Endodermal cell (in vitro differentiated cells): ENCODE measurements at regions not wholly inside any gene's neighbourhood (a gene's known extent, or its start where the extent isn't known, plus 50 kb on each side); places are given as distances from the start of the nearest gene placed in this dataset.

ENCODE experiments used
- DNase-seq: peaks from one replicate; pipeline ENCODE4 v3.0.0-alpha.2; 2017
- H3K27ac ChIP-seq: 2 replicates; pipeline ENCODE4 v1.5.1; 2013; ENCODE audit warnings: mild to moderate bottlenecking, low read depth, low read length, moderate library complexity
- H3K27me3 ChIP-seq: 2 replicates; pipeline ENCODE4 v1.6.1; 2013; ENCODE audit warnings: mild to moderate bottlenecking, low read length, moderate library complexity; ENCODE audit not compliant: insufficient read depth, control insufficient read depth, poor library complexity, severe bottlenecking
- H3K36me3 ChIP-seq: 2 replicates; pipeline ENCODE4 v1.7.0; 2013; ENCODE audit warnings: mild to moderate bottlenecking, low read length, moderate library complexity; ENCODE audit not compliant: control insufficient read depth, insufficient read depth
- H3K4me1 ChIP-seq: one replicate; pipeline ENCODE4 v1.7.0; 2013; ENCODE audit warnings: low read length; ENCODE audit not compliant: control insufficient read depth, insufficient read depth
- H3K4me3 ChIP-seq: 2 replicates; pipeline ENCODE4 v1.5.1; 2013; ENCODE audit warnings: mild to moderate bottlenecking, low read length, moderate library complexity
- H3K9ac ChIP-seq: 2 replicates; pipeline ENCODE4 v1.6.1; 2013; ENCODE audit warnings: mild to moderate bottlenecking, low read length, moderate library complexity; ENCODE audit not compliant: poor library complexity, severe bottlenecking; ENCODE audit errors: extremely low read depth
- H3K9me3 ChIP-seq: 2 replicates; pipeline ENCODE4 v1.6.1; 2013; ENCODE audit warnings: mild to moderate bottlenecking, low read length, moderate library complexity; ENCODE audit not compliant: control insufficient read depth
- H3K27ac Mint-ChIP-seq: 2 replicates; pipeline ENCODE4 v1.8.0; 2020; ENCODE audit warnings: mixed read lengths
- H3K27me3 Mint-ChIP-seq: 2 replicates; pipeline ENCODE4 v1.8.0; 2021; ENCODE audit warnings: mild to moderate bottlenecking, mixed read lengths; ENCODE audit not compliant: insufficient read depth
- H3K36me3 Mint-ChIP-seq: 2 replicates; pipeline ENCODE4 v1.8.0; 2020; ENCODE audit warnings: low read depth, mixed read lengths
- H3K4me1 Mint-ChIP-seq: 2 replicates; pipeline ENCODE4 v1.8.0; 2020; ENCODE audit warnings: mixed read lengths
- H3K4me3 Mint-ChIP-seq: 2 replicates; pipeline ENCODE4 v1.8.0; 2020; ENCODE audit warnings: mild to moderate bottlenecking, moderate library complexity, mixed read lengths
- H3K9me3 Mint-ChIP-seq: 2 replicates; pipeline ENCODE4 v1.8.0; 2020; ENCODE audit warnings: mild to moderate bottlenecking, mixed read lengths
- CTCF ChIP-seq: fragments of 200-600 bp; sonication (generic); conservative IDR thresholded peaks from 2 replicates; pipeline ENCODE4 v1.5.0; 2021; ENCODE audit warnings: antibody characterized with exemption, mild to moderate bottlenecking
- WGBS, 2 experiments: methylation state at CpG; one replicate each; pipeline versions ENCODE4 v1.1.5 to v1.1.7; 2013; ENCODE audit warnings: missing lambda C conversion rate in 2 of 2, mixed read lengths in 1 of 2; ENCODE audit not compliant: insufficient coverage in 1 of 2, insufficient read length in 1 of 2; 5-methylcytosine and 5-hydroxymethylcytosine counted together

- TF ChIP-seq CTCF, result no peak
- Mint-ChIP-seq H3K27me3 (no peaks in the 10 kb centered on the region), H3K9me3 (no peaks in the 10 kb centered on the region), H3K27ac (no peak overlapping the region), H3K4me1 (no peaks in the 10 kb centered on the region), H3K36me3 (no peaks in the 10 kb centered on the region), H3K4me3 (no peak overlapping the region)
- Histone ChIP-seq H3K36me3 (no peaks in the 10 kb centered on the region), H3K4me3 (no peak overlapping the region), H3K9ac (no peak overlapping the region), H3K4me1 (no peaks in the 10 kb centered on the region), H3K9me3 (no peaks in the 10 kb centered on the region), H3K27me3 (no peaks in the 10 kb centered on the region), H3K27ac (no peak overlapping the region)
- no peak for DNase-seq
- WGBS, 2 experiments, result 87 to 92% methylated on average over 3 to 4 of the region's 4 CpGs
Measured at GRCh38 chr2:4256351-4256750, 553.0 kb downstream of the DCDC2C start.

DNA sequence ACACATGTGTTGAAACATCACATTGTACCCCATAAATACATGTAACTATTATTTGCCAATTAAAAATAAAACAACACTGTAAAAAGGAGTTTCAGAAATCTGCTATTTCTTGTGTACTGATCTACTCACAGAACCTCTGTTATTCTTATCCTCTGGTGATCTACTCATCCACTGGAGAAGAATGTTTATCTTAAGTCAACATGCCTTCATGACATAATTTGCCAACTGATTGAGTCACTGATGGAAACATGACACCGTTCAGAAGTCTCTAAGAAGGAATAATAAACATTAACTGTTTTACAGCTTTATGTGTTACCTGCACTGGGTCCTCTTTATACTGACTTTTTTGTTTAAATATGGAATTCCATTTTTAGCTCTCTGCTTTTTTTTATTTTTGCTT, 555.2 kb downstream of the DCDC2C start:
- H3K27ac ChIP-seq, result no peak overlapping the region
- H3K36me3 ChIP-seq, result no peaks in the 10 kb centered on the region
- no peak overlapping the region for H3K4me3 ChIP-seq
- DNase-seq, result no peak
- H3K9ac ChIP-seq, result no peak overlapping the region
- Mint-ChIP-seq H3K27ac (no peak overlapping the region), H3K27me3 (no peaks in the 10 kb centered on the region), H3K4me1 (no peaks in the 10 kb centered on the region), H3K36me3 (no peaks in the 10 kb centered on the region), H3K9me3 (no peaks in the 10 kb centered on the region), H3K4me3 (no peak overlapping the region)
- H3K9me3 ChIP-seq, result no peaks in the 10 kb centered on the region
- no peaks in the 10 kb centered on the region for H3K27me3 ChIP-seq
- TF ChIP-seq CTCF, result no peak
- 94% methylated on average over 1 of the region's 1 CpG; no CpG with 5 or more reads in 1 of the 2 experiments for WGBS, 2 experiments
- H3K4me1 ChIP-seq, result no peaks in the 10 kb centered on the region

- Mint-ChIP-seq H3K4me3 (no peak overlapping the region), H3K4me1 (no peaks in the 10 kb centered on the region), H3K9me3 (no peaks in the 10 kb centered on the region), H3K27me3 (no peaks in the 10 kb centered on the region), H3K36me3 (no peaks in the 10 kb centered on the region), H3K27ac (no peak overlapping the region)
- 85 to 93% methylated on average over 4 of the region's 4 CpGs for WGBS, 2 experiments
- H3K27ac ChIP-seq, result no peak overlapping the region
- no peak overlapping the region for H3K9ac ChIP-seq
- no peak for TF ChIP-seq CTCF
- no peaks in the 10 kb centered on the region for H3K9me3 ChIP-seq
- H3K4me3 ChIP-seq, result no peak overlapping the region
- DNase-seq, result no peak
- no peaks in the 10 kb centered on the region for H3K36me3 ChIP-seq
- no peaks in the 10 kb centered on the region for H3K27me3 ChIP-seq
- no peaks in the 10 kb centered on the region for H3K4me1 ChIP-seq
Measured at GRCh38 chr2:4265936-4266335, 562.6 kb downstream of the DCDC2C start.
